ENCODE measurements at regions not wholly inside any gene's neighbourhood (a gene's known extent, or its start where the extent isn't known, plus 50 kb on each side); places are given as distances from the start of the nearest gene placed in this dataset.

- H3K27ac Mint-ChIP-seq, result no peak overlapping the region
- CTCF ChIA-PET, result interaction anchor here (1.3 kb wide), 1 partner anchor 28 kb away, joined by 3 read pairs; no protein-coding TSS in a partner anchor
- no peaks in the 10 kb centered on the region for H3K27me3 Mint-ChIP-seq (ENCODE audit: low read depth)
- no peak overlapping the region for H3K4me3 Mint-ChIP-seq
- peaks cover 10% of the 10 kb centered on the region for H3K9me3 Mint-ChIP-seq
- no peaks in the 10 kb centered on the region for H3K36me3 Mint-ChIP-seq
- ATAC-seq (no peak), DNase-seq (ENCODE audit: low spot score) (no peak)
- POLR2A ChIA-PET, result interaction anchor here (0.7 kb wide), 1 partner anchor 586 kb away, joined by 3 read pairs; no protein-coding TSS in a partner anchor
- TF ChIP-seq, protein P1, sequence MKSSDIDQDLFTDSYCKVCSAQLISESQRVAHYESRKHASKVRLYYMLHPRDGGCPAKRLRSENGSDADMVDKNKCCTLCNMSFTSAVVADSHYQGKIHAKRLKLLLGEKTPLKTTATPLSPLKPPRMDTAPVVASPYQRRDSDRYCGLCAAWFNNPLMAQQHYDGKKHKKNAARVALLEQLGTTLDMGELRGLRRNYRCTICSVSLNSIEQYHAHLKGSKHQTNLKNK (CRISPR knock-in tag; IDR thresholded peaks at IDR 0.05), result no peak
- TF ChIP-seq ZNF219 (CRISPR knock-in tag; IDR thresholded peaks at IDR 0.05; ENCODE audit: borderline replicate concordance) (no peak), ATF3 (CRISPR knock-in tag; conservative IDR thresholded peaks at IDR 0.05) (no peak), GABPB1 (CRISPR knock-in tag; IDR thresholded peaks at IDR 0.05) (no peak)
- TF ChIP-seq, protein P2, sequence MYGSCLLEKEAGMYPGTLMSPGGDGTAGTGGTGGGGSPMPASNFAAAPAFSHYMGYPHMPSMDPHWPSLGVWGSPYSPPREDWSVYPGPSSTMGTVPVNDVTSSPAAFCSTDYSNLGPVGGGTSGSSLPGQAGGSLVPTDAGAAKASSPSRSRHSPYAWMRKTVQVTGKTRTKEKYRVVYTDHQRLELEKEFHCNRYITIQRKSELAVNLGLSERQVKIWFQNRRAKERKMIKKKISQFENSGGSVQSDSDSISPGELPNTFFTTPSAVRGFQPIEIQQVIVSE (CRISPR knock-in tag; IDR thresholded peaks at IDR 0.05; ENCODE audit: borderline replicate concordance), result no peak
- peaks cover 25% of the 10 kb centered on the region for H3K4me1 Mint-ChIP-seq
Observed at GRCh38 chr3:86208772-86209171, 782.2 kb downstream of the VGLL3 start.

DNA sequence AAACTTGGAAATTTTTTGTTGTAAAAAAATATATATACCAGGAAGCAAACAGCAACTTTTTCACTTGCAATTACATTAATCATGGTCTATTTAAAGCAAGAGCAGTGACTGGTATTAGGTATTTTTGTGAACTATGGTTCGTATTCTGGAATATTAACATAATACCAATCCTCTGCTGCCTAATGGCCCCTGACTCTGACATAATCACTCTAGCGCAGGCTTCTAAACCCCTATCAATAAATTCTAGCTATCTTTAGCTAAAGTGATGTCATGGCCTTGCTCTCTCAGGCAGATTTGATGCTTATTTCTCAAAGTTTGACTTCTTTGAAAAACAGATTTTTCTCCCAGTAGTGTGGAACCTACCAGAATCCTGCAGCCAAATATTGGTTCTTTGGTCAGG, 808.3 kb downstream of the VGLL3 start:
- ATAC-seq (no peak), DNase-seq (ENCODE audit: low spot score) (no peak)
- H3K36me3 Mint-ChIP-seq, result no peaks in the 10 kb centered on the region
- TF ChIP-seq NFATC4 (CRISPR knock-in tag; IDR thresholded peaks at IDR 0.05) (no peak), ZNF219 (CRISPR knock-in tag; IDR thresholded peaks at IDR 0.05; ENCODE audit: borderline replicate concordance) (no peak), TEAD4 (CRISPR knock-in tag; IDR thresholded peaks at IDR 0.05) (no peak)
- no peak overlapping the region for H3K27ac Mint-ChIP-seq
- H3K4me1 Mint-ChIP-seq, result peaks cover 23% of the 10 kb centered on the region
- H3K27me3 Mint-ChIP-seq (ENCODE audit: low read depth), result no peaks in the 10 kb centered on the region
- peaks cover 10% of the 10 kb centered on the region for H3K9me3 Mint-ChIP-seq
- H3K4me3 Mint-ChIP-seq, result no peak overlapping the region
- CTCF ChIA-PET, result no interaction called here
- POLR2A ChIA-PET, result no interaction called here

DNA sequence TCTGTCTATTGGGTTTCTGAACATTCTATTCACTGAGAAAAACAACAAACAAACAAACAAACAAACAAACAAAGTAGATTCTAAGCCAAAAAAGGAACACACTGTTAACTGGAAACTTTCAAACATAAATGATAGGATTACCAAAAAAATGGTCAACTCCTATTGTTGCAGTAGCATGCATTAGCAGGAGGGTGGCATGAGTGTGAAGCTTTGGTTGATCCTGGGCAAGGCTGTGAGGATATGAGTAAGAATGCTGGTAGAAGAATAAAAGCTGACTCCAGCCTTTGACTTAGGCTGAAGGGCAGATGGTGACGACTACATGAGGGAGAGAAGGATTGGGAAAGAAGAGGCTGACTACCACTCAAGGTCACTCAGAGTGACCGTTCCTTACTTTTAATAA, 810.3 kb downstream of the VGLL3 start:
- no peaks in the 10 kb centered on the region for H3K9me3 Mint-ChIP-seq
- ATAC-seq (peak; percentile 84), DNase-seq (ENCODE audit: low spot score) (peak; percentile 22)
- H3K27me3 Mint-ChIP-seq (ENCODE audit: low read depth), result no peaks in the 10 kb centered on the region
- H3K27ac Mint-ChIP-seq, result no peak overlapping the region
- POLR2A ChIA-PET, result no interaction called here
- no peaks in the 10 kb centered on the region for H3K36me3 Mint-ChIP-seq
- peaks cover 37% of the 10 kb centered on the region for H3K4me1 Mint-ChIP-seq
- CTCF ChIA-PET, result interaction anchor here (0.6 to 1.1 kb wide), 2 partner anchors 28 to 64 kb away, joined by 3 to 4 read pairs; no protein-coding TSS in a partner anchor
- H3K4me3 Mint-ChIP-seq, result no peak overlapping the region
- no peak for TF ChIP-seq ARID4B (CRISPR knock-in tag; IDR thresholded peaks at IDR 0.05; ENCODE audit: borderline replicate concordance)
- TF ChIP-seq MLX (CRISPR knock-in tag; IDR thresholded peaks at IDR 0.05), result no peak
- TF ChIP-seq, protein P3, sequence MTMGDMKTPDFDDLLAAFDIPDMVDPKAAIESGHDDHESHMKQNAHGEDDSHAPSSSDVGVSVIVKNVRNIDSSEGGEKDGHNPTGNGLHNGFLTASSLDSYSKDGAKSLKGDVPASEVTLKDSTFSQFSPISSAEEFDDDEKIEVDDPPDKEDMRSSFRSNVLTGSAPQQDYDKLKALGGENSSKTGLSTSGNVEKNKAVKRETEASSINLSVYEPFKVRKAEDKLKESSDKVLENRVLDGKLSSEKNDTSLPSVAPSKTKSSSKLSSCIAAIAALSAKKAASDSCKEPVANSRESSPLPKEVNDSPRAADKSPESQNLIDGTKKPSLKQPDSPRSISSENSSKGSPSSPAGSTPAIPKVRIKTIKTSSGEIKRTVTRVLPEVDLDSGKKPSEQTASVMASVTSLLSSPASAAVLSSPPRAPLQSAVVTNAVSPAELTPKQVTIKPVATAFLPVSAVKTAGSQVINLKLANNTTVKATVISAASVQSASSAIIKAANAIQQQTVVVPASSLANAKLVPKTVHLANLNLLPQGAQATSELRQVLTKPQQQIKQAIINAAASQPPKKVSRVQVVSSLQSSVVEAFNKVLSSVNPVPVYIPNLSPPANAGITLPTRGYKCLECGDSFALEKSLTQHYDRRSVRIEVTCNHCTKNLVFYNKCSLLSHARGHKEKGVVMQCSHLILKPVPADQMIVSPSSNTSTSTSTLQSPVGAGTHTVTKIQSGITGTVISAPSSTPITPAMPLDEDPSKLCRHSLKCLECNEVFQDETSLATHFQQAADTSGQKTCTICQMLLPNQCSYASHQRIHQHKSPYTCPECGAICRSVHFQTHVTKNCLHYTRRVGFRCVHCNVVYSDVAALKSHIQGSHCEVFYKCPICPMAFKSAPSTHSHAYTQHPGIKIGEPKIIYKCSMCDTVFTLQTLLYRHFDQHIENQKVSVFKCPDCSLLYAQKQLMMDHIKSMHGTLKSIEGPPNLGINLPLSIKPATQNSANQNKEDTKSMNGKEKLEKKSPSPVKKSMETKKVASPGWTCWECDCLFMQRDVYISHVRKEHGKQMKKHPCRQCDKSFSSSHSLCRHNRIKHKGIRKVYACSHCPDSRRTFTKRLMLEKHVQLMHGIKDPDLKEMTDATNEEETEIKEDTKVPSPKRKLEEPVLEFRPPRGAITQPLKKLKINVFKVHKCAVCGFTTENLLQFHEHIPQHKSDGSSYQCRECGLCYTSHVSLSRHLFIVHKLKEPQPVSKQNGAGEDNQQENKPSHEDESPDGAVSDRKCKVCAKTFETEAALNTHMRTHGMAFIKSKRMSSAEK (CRISPR knock-in tag; IDR thresholded peaks at IDR 0.05; ENCODE audit: borderline replicate concordance), result no peak
- no peak for TF ChIP-seq MYBL2 (CRISPR knock-in tag; IDR thresholded peaks at IDR 0.05)
- TF ChIP-seq, protein P4, sequence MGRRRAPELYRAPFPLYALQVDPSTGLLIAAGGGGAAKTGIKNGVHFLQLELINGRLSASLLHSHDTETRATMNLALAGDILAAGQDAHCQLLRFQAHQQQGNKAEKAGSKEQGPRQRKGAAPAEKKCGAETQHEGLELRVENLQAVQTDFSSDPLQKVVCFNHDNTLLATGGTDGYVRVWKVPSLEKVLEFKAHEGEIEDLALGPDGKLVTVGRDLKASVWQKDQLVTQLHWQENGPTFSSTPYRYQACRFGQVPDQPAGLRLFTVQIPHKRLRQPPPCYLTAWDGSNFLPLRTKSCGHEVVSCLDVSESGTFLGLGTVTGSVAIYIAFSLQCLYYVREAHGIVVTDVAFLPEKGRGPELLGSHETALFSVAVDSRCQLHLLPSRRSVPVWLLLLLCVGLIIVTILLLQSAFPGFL (CRISPR knock-in tag; IDR thresholded peaks at IDR 0.05; ENCODE audit: borderline replicate concordance), result no peak
- no peak for TF ChIP-seq USF2 (CRISPR knock-in tag; IDR thresholded peaks at IDR 0.05)
- TF ChIP-seq NFE2L1 (CRISPR knock-in tag; IDR thresholded peaks at IDR 0.05), result no peak
- no peak for TF ChIP-seq E2F5 (CRISPR knock-in tag; IDR thresholded peaks at IDR 0.05)
- no peak for TF ChIP-seq SP1 (CRISPR knock-in tag; conservative IDR thresholded peaks at IDR 0.05)

Measured in WTC11 (cell line).